Lower leg skin (tissue), 4 donors: ENCODE measurements at regions not wholly inside any gene's neighbourhood (a gene's known extent, or its start where the extent isn't known, plus 50 kb on each side); places are given as distances from the start of the nearest gene placed in this dataset.

Source experiments
- DNase-seq, 2 donors: peaks; one replicate each; pipeline ENCODE4 v3.0.0-alpha.2; 2019; ENCODE audit warnings: low spot score in 2 of 2
- H3K4me3 ChIP-seq: fragments of 200-600 bp; sonication (generic); 2 replicates; pipeline ENCODE4 v1.5.1; 2017; ENCODE audit warnings: mild to moderate bottlenecking, low read depth; ENCODE audit not compliant: poor library complexity, severe bottlenecking
- POLR2A ChIP-seq, 2 donors: fragments of 450-650 bp; IDR thresholded peaks; one replicate each; pipeline ENCODE4 v1.6.1; 2016 to 2017; ENCODE audit warnings: antibody characterized with exemption in 2 of 2, mild to moderate bottlenecking in 1 of 2, moderate library complexity in 1 of 2
- WGBS, 2 donors: methylation state at CpG; one replicate each; pipeline ENCODE4 v1.1.5; 2018; 5-methylcytosine and 5-hydroxymethylcytosine counted together
- intact Hi-C: fragments of 100-400 bp; cut with DNase I; formaldehyde crosslinking; loops from one replicate; pipeline ENCODE4 v1.15.0; 2023; ENCODE audit warnings: low total_unique reads
- TF ChIP-seq, protein P1 (sequence below), 3 donors: fragments of 450-650 bp; IDR thresholded peaks; one replicate each; pipeline ENCODE4 v1.5.1; 2016; ENCODE audit warnings: antibody characterized with exemption in 3 of 3, mild to moderate bottlenecking in 3 of 3, moderate library complexity in 2 of 3

DNA sequence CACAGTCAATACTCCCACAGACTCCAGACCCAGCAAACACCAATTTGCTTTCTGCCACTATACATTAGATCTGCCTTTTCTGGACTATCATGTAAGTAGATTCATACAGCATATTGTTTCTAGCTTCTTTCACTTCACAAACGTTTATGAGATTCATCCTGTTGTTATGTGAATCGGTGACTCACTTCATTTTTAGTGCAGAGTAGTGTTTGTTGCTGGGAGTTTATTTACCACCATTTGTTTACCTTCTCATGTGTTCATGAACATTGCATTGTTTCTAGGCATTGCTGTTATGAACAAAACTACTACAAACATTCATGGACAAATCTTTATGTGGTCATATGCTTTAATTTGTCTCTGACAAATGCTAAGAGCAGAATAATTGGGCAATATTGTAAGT is 807.8 kb upstream of the TMEM132C start:
- TF ChIP-seq POLR2A (IDR thresholded peaks at IDR 0.05): no peak
- TF ChIP-seq, protein P1, sequence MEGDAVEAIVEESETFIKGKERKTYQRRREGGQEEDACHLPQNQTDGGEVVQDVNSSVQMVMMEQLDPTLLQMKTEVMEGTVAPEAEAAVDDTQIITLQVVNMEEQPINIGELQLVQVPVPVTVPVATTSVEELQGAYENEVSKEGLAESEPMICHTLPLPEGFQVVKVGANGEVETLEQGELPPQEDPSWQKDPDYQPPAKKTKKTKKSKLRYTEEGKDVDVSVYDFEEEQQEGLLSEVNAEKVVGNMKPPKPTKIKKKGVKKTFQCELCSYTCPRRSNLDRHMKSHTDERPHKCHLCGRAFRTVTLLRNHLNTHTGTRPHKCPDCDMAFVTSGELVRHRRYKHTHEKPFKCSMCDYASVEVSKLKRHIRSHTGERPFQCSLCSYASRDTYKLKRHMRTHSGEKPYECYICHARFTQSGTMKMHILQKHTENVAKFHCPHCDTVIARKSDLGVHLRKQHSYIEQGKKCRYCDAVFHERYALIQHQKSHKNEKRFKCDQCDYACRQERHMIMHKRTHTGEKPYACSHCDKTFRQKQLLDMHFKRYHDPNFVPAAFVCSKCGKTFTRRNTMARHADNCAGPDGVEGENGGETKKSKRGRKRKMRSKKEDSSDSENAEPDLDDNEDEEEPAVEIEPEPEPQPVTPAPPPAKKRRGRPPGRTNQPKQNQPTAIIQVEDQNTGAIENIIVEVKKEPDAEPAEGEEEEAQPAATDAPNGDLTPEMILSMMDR (IDR thresholded peaks at IDR 0.05): no peak
- no peak overlapping the region for H3K4me3 ChIP-seq
- 53 to 72% methylated on average over 2 of the region's 2 CpGs for WGBS, 2 donors
- intact Hi-C loops: no loop called here
- no peak for DNase-seq

DNA sequence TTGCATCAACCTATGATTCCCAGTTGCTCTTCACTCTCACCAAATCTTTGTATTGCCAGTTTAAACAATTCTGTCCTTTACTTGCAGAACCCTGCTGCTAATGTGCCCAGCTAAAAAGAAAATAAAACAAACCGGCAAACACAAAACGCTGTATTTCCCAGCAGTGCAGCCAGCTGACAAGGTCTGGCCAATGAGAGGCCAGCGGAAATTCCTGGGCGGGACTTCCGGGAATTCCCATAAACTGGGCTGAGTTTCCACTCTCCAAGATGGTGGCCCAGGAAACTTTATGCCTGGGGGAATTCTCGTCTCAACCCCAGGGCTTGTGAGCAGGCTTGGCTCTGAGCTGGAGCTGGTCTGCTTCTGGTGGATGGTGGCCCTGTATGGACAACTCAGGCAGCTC is 807.3 kb upstream of the TMEM132C start:
- WGBS, 2 donors: 95 to 96% methylated on average over 6 of the region's 6 CpGs
- H3K4me3 ChIP-seq: no peak overlapping the region
- no peak for DNase-seq
- intact Hi-C loops: no loop called here
- TF ChIP-seq, protein P1 (IDR thresholded peaks at IDR 0.05): no peak
- no peak for TF ChIP-seq POLR2A (IDR thresholded peaks at IDR 0.05)

DNA sequence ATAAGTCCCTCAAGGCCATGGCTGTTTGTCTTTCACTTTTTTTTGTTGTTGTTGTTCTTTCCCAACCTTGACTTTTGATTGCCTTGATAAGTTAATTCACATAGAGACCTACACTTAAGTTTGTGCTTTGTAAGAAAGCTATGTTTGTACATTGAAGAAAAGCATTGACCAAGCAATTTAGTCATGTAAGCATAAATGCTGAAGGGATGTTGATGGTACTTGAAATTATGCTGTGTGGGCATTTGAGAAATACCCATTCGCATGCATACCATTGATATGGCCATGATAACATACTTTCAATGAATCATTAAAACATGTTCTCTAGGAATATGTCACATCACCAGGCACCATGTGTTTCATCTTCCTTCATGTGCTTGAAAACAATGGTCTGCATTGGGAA is 803.7 kb upstream of the TMEM132C start:
- WGBS, 2 donors: 90 to 97% methylated on average over 1 of the region's 1 CpG
- intact Hi-C loops: no loop called here
- no peak overlapping the region for H3K4me3 ChIP-seq
- TF ChIP-seq, protein P1 (IDR thresholded peaks at IDR 0.05): no peak
- TF ChIP-seq POLR2A (IDR thresholded peaks at IDR 0.05): no peak
- DNase-seq: no peak

DNA sequence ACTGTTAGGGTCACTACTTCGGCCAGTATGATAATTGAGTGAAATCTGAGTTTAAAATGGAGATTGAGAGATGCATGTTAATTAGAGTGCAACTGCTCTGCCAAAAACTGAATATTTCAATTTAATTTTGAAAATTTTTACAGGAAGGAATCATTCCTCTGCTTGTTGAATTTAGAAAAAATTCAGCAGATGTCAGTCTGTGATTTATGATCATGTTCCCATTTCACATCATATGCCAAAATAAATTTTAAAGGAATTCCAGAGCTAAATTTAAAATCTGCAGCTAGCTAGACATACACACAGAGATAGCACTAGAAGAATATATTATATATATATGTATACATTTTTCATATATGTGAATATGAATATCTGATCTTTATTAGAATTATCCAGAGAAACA is 797.6 kb upstream of the TMEM132C start:
- WGBS, 2 donors: 70 to 82% methylated on average over 1 of the region's 1 CpG
- DNase-seq: no peak

DNA sequence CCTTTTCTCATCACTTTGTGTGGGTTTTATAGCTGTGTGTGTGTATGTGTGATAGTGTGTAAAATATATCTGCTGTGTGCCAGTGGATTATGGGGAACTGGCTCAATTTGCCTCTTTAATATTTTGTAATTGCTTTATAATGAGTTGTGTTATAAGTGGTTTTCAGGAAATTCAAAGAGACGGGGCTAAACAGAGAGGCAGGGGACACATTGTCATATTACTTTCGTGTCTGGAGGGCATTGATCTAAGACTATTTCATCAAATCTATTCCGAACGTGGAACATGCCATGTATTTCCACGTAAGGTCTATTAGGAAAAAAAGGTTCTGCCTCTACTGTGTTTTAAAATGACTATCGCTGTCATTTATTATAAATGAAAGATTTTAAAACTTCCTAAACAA is 793.2 kb upstream of the TMEM132C start:
- intact Hi-C loops: no loop called here
- TF ChIP-seq, protein P1 (IDR thresholded peaks at IDR 0.05): no peak
- no peak for TF ChIP-seq POLR2A (IDR thresholded peaks at IDR 0.05)
- 74 to 86% methylated on average over 6 of the region's 6 CpGs for WGBS, 2 donors
- no peak for DNase-seq
- H3K4me3 ChIP-seq: no peak overlapping the region

More for the DNA sequence above, 797.6 kb upstream of the TMEM132C start:
- no peak overlapping the region for H3K4me3 ChIP-seq
- TF ChIP-seq POLR2A (IDR thresholded peaks at IDR 0.05): no peak
- TF ChIP-seq, protein P1 (IDR thresholded peaks at IDR 0.05): no peak
- intact Hi-C loops: no loop called here

DNA sequence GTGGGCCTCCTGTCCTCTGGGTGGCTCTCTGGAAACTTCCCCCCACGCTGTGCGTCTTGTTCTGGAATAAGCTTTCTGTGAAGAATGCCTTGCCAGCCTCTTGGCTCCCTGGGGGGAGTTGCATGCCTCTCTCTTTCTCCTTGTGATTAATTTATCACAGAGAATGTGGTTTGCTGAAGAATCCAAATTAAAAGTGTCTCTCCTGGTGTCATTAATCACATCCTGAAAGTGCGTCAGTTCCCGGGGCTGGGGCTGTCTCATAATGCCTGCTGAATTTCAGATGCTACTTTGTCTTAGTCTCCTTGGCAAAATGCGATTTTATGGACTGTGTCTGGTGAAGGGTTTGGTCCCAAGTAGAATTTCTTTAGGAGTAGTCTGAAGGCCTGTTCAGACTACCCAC is 787.7 kb upstream of the TMEM132C start:
- WGBS, 2 donors: 37 to 44% methylated on average over 5 of the region's 5 CpGs
- no peak overlapping the region for H3K4me3 ChIP-seq
- DNase-seq: no peak
- no peak for TF ChIP-seq POLR2A (IDR thresholded peaks at IDR 0.05)
- TF ChIP-seq, protein P1 (IDR thresholded peaks at IDR 0.05): no peak
- intact Hi-C loops: no loop called here
